HepG2 (cell line): ENCODE measurements at regions not wholly inside any gene's neighbourhood (a gene's known extent, or its start where the extent isn't known, plus 50 kb on each side); places are given as distances from the start of the nearest gene placed in this dataset.

Experiments used
- ATAC-seq: fragments of 200-7000 bp; cut with Tn5 transposase; 3 replicates; pipeline ENCODE4 v1.9.1; 2020; ENCODE audit warnings: mild to moderate bottlenecking, moderate library complexity
- BruUV-seq: library from RNA; stranded (reverse); fragments of 400-500 nt; replicated peaks from 2 replicates; lab custom pipeline; 2021; lab: Mats Ljungman, UMichigan
- CTCF ChIA-PET: fragments of 300-600 bp; formaldehyde crosslinking; extraction: SDS; loops from one replicate; lab custom pipeline; 2021; ENCODE audit warnings: low total read pairs, inconsistent platforms, low intra/inter-chr PET ratio; lab: Yijun Ruan, JAX
- POLR2A ChIA-PET: fragments of 350-600 bp; sonication (Branson Sonifier 250); formaldehyde crosslinking; loops from one replicate; lab custom pipeline; 2020; ENCODE audit warnings: antibody characterized with exemption, inconsistent platforms; lab: Yijun Ruan, JAX
- DNase-seq: peaks from one replicate; pipeline ENCODE4 v3.0.0-alpha.2; 2015; ENCODE audit warnings: low spot score
- FAIRE-seq: peaks from 3 replicates; lab custom pipeline; 2011; peaks lifted over from hg19 to GRCh38; lab: Jason Lieb, UNC
- H2AFZ ChIP-seq: one replicate; pipeline ENCODE4 v1.6.1; 2011; ENCODE audit warnings: low read length, inconsistent platforms
- H3K27ac ChIP-seq: fragments of 300-600 bp; 3 replicates; pipeline ENCODE4 v1.8.0; 2011; ENCODE audit warnings: mixed run types, mild to moderate bottlenecking, mixed read lengths, low read length, inconsistent platforms; ENCODE audit not compliant: insufficient read depth; ENCODE audit errors: extremely low read length
- H3K27me3 ChIP-seq, 2 experiments: fragments of 200-600 bp in 1 of 2; 2 replicates in 1 of 2; 3 replicates in 1 of 2; pipeline versions ENCODE4 v1.6.0 to v1.8.0; 2011; ENCODE audit warnings: low read length in 2 of 2, mild to moderate bottlenecking in 2 of 2, moderate library complexity in 2 of 2, inconsistent platforms in 1 of 2; ENCODE audit not compliant: insufficient read depth in 2 of 2, control insufficient read depth in 1 of 2
- H3K36me3 ChIP-seq, 2 experiments: fragments of 200-600 bp in 1 of 2; replicated peaks in 1 of 2; 2 replicates in 1 of 2; 3 replicates in 1 of 2; pipeline versions ENCODE4 v1.5.1 to v1.8.0; 2011; ENCODE audit warnings: low read length in 2 of 2, inconsistent platforms in 1 of 2; ENCODE audit not compliant: insufficient read depth in 2 of 2, control insufficient read depth in 1 of 2
- H3K4me1 ChIP-seq: 2 replicates; pipeline ENCODE4 v1.5.1; 2012; ENCODE audit warnings: low read length, inconsistent platforms; ENCODE audit not compliant: insufficient read depth
- H3K4me2 ChIP-seq: 2 replicates; pipeline ENCODE4 v1.6.0; 2011; ENCODE audit warnings: low read depth, low read length, inconsistent platforms
- H3K4me3 ChIP-seq, 3 experiments: fragments of 200-600 bp in 1 of 3; sonication (generic), shearing (Covaris generic) in 1 of 3; replicated peaks in 1 of 3; 2 replicates each; pipeline ENCODE4 v1.5.1; 2011 to 2016; ENCODE audit warnings: low read length in 3 of 3, inconsistent platforms in 2 of 3, low read depth in 2 of 3, mild to moderate bottlenecking in 2 of 3, control low read depth in 1 of 3, mixed read lengths in 1 of 3; ENCODE audit not compliant: insufficient read depth in 1 of 3
- H3K79me2 ChIP-seq: one replicate; pipeline ENCODE4 v1.6.1; 2011; ENCODE audit warnings: low read length, inconsistent platforms; ENCODE audit not compliant: insufficient read depth
- H3K9ac ChIP-seq: 2 replicates; pipeline ENCODE4 v1.6.0; 2011; ENCODE audit warnings: mild to moderate bottlenecking, low read depth, low read length, inconsistent platforms; ENCODE audit not compliant: insufficient read depth
- H3K9me3 ChIP-seq: 2 replicates; pipeline ENCODE4 v1.5.1; 2012; ENCODE audit warnings: mild to moderate bottlenecking, low read length
- H4K20me1 ChIP-seq: 2 replicates; pipeline ENCODE4 v1.6.0; 2011; ENCODE audit warnings: inconsistent platforms, mild to moderate bottlenecking, low read length, moderate library complexity; ENCODE audit not compliant: insufficient read depth
- HOMEZ ChIP-seq: IDR thresholded peaks from 2 replicates; pipeline ENCODE4 v1.6.1; 2016; ENCODE audit warnings: low read depth
- REST ChIP-seq, 2 experiments: IDR thresholded peaks; 2 replicates each; pipeline ENCODE4 v1.6.1; 2011 to 2012; ENCODE audit warnings: low read length in 2 of 2, borderline replicate concordance in 1 of 2, low read depth in 1 of 2, mild to moderate bottlenecking in 1 of 2, moderate library complexity in 1 of 2
- ZNF18 ChIP-seq: sonication (generic); formaldehyde crosslinking; IDR thresholded peaks from 2 replicates; pipeline ENCODE4 v1.8.0; 2022; ENCODE audit warnings: mild to moderate bottlenecking, missing genetic modification reagents; ENCODE audit not compliant: insufficient replicate concordance
- ZNF503 ChIP-seq: sonication (generic); formaldehyde crosslinking; IDR thresholded peaks from 2 replicates; pipeline ENCODE4 v1.4.0; 2020; ENCODE audit warnings: missing genetic modification reagents
- WGBS: methylation state at CpG from one replicate; pipeline ENCODE4 v1.1.6; 2017; ENCODE audit warnings: low lambda C conversion rate; 5-methylcytosine and 5-hydroxymethylcytosine counted together
- in situ Hi-C: cut with HindIII; loops from 2 replicates; pipeline ENCODE4 v1.10.0; 2017; ENCODE audit warnings: low pct_unique_long_range_greater_than_20kb; ENCODE audit not compliant: extremely low pct_ligation_motif_present
- intact Hi-C: fragments of 100-400 bp; cut with micrococcal nuclease; formaldehyde crosslinking; loops from one replicate; pipeline ENCODE4 v1.10.0; 2022; ENCODE audit not compliant: unreplicated experiment

GRCh38 chr7:125559921-125560320, 630.3 kb upstream of the POT1 start (continued):
- TF ChIP-seq ZNF503 = no peak
- TF ChIP-seq, all 625 proteins: peak for 0

GRCh38 chr7:125555916-125556315, 626.3 kb upstream of the POT1 start:
- Histone ChIP-seq H3K27me3 (no peaks in the 10 kb centered on the region), H3K4me1 (no peaks in the 10 kb centered on the region), H2AFZ (no peak overlapping the region), H3K27ac (no peak overlapping the region), H3K4me3 (no peak overlapping the region), H3K9me3 (peaks cover 4% of the 10 kb centered on the region), H3K9ac (no peak overlapping the region), H3K36me3 (no peaks in the 10 kb centered on the region), H3K4me2 (no peak overlapping the region), H3K79me2 (no peaks in the 10 kb centered on the region), H4K20me1 (no peaks in the 10 kb centered on the region)
- no peak for ATAC-seq
- DNase-seq = no peak
- FAIRE-seq = no peak
- TF ChIP-seq ZNF18 (no peak), HOMEZ (CRISPR knock-in tag) (no peak), REST (IDR thresholded peaks at IDR 0.05; ENCODE audit: borderline replicate concordance in 1 of 2, low read depth in 1 of 2, low read length in 2 of 2) (peak in 1 of 2 experiments; percentile 70; a peak in 3 of 4 replicates)
- in situ Hi-C loops (no loop called here), intact Hi-C loops (no loop called here)
- no CpG with 5 or more reads among the region's 1 CpG for WGBS
- BruUV-seq = no TSS peak
- ChIA-PET CTCF (no interaction called here), POLR2A (no interaction called here)
